HG03354 (cell line): ENCODE measurements at regions not wholly inside any gene's neighbourhood (a gene's known extent, or its start where the extent isn't known, plus 50 kb on each side); places are given as distances from the start of the nearest gene placed in this dataset.
A peak's percentile ranks its signal among the peaks of the same experiment; 100 is the strongest.
"Not testable (repeated sequence)": the region's sequence is repeated elsewhere in the genome, so short reads cannot be mapped to it uniquely, and the experiment has no call there.

ENCODE experiments used
- ATAC-seq: cut with Tn5 transposase; IDR thresholded peaks from one replicate; pipeline ENCODE4 v1.9.1; 2021; ENCODE audit warnings: mild to moderate bottlenecking; ENCODE audit not compliant: unreplicated experiment, poor library complexity, severe bottlenecking

GRCh38 chr6:155641603-155642002, 186.0 kb upstream of the NOX3 start:
- ATAC-seq: no peak

- no peak for ATAC-seq
Measured at GRCh38 chr6:155638200-155638599, 182.6 kb upstream of the NOX3 start.

- ATAC-seq: no peak
Measured at GRCh38 chr6:155635416-155635815, 179.8 kb upstream of the NOX3 start.

- ATAC-seq: no peak
Measured at GRCh38 chr6:155630085-155630484, 174.4 kb upstream of the NOX3 start.

GRCh38 chr6:155629652-155630051, 174.0 kb upstream of the NOX3 start:
- no peak for ATAC-seq

GRCh38 chr6:155628306-155628705, 172.7 kb upstream of the NOX3 start:
- peak; percentile 62 for ATAC-seq

- ATAC-seq: not testable (repeated sequence)
Measured at GRCh38 chr6:155627722-155628212, 172.1 kb upstream of the NOX3 start.

- ATAC-seq: no peak
Measured at GRCh38 chr6:155623450-155624178, 168.0 kb upstream of the NOX3 start.

- ATAC-seq: no peak
Measured at GRCh38 chr6:155614606-155615005, 159.0 kb upstream of the NOX3 start.

GRCh38 chr6:155611742-155612141, 156.1 kb upstream of the NOX3 start:
- no peak for ATAC-seq

GRCh38 chr6:155604991-155605390, 149.4 kb upstream of the NOX3 start:
- ATAC-seq: no peak

- no peak for ATAC-seq
Measured at GRCh38 chr6:155599561-155599960, 143.9 kb upstream of the NOX3 start.

GRCh38 chr6:155599160-155599559, 143.5 kb upstream of the NOX3 start:
- ATAC-seq: no peak

GRCh38 chr6:155595284-155595683, 139.6 kb upstream of the NOX3 start:
- ATAC-seq: no peak

- no peak for ATAC-seq
Measured at GRCh38 chr6:155591741-155592140, 136.1 kb upstream of the NOX3 start.

- no peak for ATAC-seq
Measured at GRCh38 chr6:155589190-155589589, 133.6 kb upstream of the NOX3 start.

- ATAC-seq: no peak
Measured at GRCh38 chr6:155587817-155588216, 132.2 kb upstream of the NOX3 start.

- ATAC-seq: no peak
Measured at GRCh38 chr6:155586090-155586489, 130.5 kb upstream of the NOX3 start.

- no peak for ATAC-seq
Measured at GRCh38 chr6:155584006-155584405, 128.4 kb upstream of the NOX3 start.

- no peak for ATAC-seq
Measured at GRCh38 chr6:155582016-155582991, 126.7 kb upstream of the NOX3 start.

GRCh38 chr6:155580904-155581303, 125.3 kb upstream of the NOX3 start:
- no peak for ATAC-seq
